ENCODE measurements at regions not wholly inside any gene's neighbourhood (a gene's known extent, or its start where the extent isn't known, plus 50 kb on each side); places are given as distances from the start of the nearest gene placed in this dataset.
"Not testable (repeated sequence)": the region's sequence is repeated elsewhere in the genome, so short reads cannot be mapped to it uniquely, and the experiment has no call there.

- H3K27ac Mint-ChIP-seq; DNase-seq (ENCODE audit: low spot score); H3K4me1 Mint-ChIP-seq (ENCODE audit: low read depth); H3K4me3 Mint-ChIP-seq; H3K27me3 Mint-ChIP-seq (ENCODE audit: insufficient read depth); H3K9me3 Mint-ChIP-seq; intact Hi-C loops (cut with micrococcal nuclease); H3K36me3 Mint-ChIP-seq (ENCODE audit: low read depth): not testable (repeated sequence)
Observed at GRCh38 chr10:78681986-78682385, 386.8 kb upstream of the ZMIZ1 start.

DNA sequence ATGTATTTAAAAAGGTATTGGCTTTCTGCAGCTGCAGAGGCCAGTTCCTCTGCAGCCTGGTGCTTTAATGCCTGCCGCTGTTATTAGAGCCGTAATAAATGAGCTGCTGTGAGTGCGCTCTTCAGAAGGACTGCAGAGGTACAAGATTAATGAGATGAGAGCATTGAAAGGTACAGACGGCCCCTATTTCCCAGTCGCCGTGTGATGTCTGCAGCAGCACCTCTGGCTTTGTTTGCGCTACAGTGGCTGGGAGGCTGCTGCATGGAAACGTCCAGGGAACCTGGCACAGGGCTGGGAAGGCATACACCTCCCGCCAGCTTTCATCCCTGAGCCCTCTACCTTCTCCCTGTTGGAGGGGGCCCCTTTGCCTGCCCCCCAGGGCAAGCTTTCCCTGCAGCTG is 383.8 kb upstream of the ZMIZ1 start:
- no peaks in the 10 kb centered on the region for H3K4me1 Mint-ChIP-seq (ENCODE audit: low read depth)
- no peak for DNase-seq (ENCODE audit: low spot score)

GRCh38 chr10:78685466-78686103 is 383.2 kb upstream of the ZMIZ1 start:
- no peak for DNase-seq (ENCODE audit: low spot score)
- Mint-ChIP-seq H3K4me3 (no peak overlapping the region), H3K4me1 (ENCODE audit: low read depth) (no peaks in the 10 kb centered on the region), H3K9me3 (no peaks in the 10 kb centered on the region), H3K36me3 (ENCODE audit: low read depth) (no peaks in the 10 kb centered on the region), H3K27ac (no peak overlapping the region), H3K27me3 (ENCODE audit: insufficient read depth) (no peaks in the 10 kb centered on the region)
- intact Hi-C loops (cut with micrococcal nuclease) = no loop called here

More for the DNA sequence above, 383.8 kb upstream of the ZMIZ1 start:
- Mint-ChIP-seq H3K36me3 (ENCODE audit: low read depth) (no peaks in the 10 kb centered on the region), H3K27me3 (ENCODE audit: insufficient read depth) (no peaks in the 10 kb centered on the region), H3K4me3 (no peak overlapping the region), H3K9me3 (no peaks in the 10 kb centered on the region), H3K27ac (no peak overlapping the region)
- intact Hi-C loops (cut with micrococcal nuclease) = no loop called here

DNA sequence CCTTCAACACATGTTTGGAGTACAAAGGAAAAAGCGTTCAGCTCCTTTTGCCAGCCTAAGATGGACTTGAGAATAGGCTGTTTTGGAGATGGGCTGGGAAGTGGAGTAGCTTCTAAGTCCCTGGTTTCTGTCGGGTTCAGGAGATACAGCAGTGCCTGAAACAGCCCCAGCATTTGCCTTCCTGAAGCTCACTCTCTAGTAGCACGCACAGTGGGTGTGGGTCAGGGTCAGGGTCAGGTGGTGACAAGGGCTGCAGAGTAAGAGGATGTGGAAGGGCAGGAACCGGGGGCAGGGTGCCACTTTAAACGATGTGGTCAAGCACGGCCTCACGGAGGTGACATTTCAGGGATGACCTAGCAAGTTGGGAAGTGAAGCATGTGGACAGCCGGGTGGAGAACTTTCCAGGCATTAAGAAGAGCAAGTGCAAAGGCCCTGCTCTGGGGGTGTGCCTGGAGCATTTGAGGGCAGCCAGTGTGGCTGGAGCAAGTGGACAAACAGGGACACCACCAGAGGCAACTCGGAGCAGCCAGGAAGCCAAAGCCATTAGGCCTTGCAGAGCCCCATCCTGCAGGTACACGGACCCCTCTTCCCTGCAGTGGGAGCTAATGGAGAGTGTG is 382.2 kb upstream of the ZMIZ1 start:
- no peak for DNase-seq (ENCODE audit: low spot score)
- H3K4me3 Mint-ChIP-seq = no peak overlapping the region
- H3K4me1 Mint-ChIP-seq (ENCODE audit: low read depth) = no peaks in the 10 kb centered on the region
- no peak overlapping the region for H3K27ac Mint-ChIP-seq
- intact Hi-C loops (cut with micrococcal nuclease) = no loop called here
- H3K27me3 Mint-ChIP-seq (ENCODE audit: insufficient read depth) = no peaks in the 10 kb centered on the region
- no peaks in the 10 kb centered on the region for H3K36me3 Mint-ChIP-seq (ENCODE audit: low read depth)
- no peaks in the 10 kb centered on the region for H3K9me3 Mint-ChIP-seq

DNA sequence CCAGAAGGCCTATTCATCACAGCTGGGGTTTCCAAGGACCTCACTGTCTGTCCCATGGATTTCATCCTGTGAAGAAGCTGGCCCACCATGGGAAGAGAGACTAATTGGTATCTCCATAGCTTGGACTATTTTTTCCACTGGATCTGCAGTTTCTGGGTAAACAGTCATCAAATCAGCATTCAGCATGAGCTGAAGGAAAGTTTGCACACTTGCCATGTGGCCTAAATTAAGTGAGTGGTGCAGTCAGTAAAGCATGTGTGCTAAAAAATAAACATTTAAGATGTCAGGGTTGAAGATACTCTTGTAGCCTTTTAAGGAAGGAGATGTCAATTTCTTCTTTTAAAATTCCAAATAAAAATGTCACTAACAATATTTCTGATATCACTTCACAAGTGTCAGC is 381.1 kb upstream of the ZMIZ1 start:
- no peak overlapping the region for H3K27ac Mint-ChIP-seq
- no peaks in the 10 kb centered on the region for H3K4me1 Mint-ChIP-seq (ENCODE audit: low read depth)
- H3K4me3 Mint-ChIP-seq = no peak overlapping the region

DNA sequence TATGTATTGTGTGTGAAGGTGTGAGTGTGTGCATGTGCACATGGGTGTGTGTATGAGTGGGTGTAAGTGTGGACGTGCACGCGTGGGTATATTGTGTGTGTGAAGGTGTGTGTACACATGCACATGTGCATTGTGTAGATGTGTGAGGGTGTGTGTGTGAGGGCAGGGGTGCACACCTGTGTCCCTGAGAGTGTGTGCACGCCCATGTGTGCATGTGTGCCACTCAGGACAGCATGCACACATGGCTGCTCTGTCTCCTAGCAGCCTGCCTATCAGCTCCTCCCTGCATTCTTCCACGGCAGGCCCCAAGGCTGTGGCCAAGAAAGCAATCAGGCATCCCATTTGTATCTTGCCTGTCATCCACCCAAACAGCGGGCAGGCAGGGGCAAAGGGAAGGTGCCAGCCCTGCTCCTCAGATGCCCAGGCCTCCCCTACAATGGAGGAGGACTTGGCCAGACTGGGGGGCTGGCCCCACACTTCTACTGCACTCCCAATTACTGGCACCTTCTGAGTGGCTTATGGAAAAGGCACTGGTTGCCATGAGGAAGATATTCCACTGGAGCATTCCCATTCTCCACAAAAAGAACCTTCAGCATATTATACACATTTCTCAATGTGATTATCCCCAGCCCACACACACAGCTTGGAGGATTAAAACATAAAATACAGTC is 380.4 kb upstream of the ZMIZ1 start:
- no peak for DNase-seq (ENCODE audit: low spot score)
- intact Hi-C loops (cut with micrococcal nuclease) = no loop called here
- H3K27ac Mint-ChIP-seq = no peak overlapping the region

More for the DNA sequence above, 381.1 kb upstream of the ZMIZ1 start:
- H3K27me3 Mint-ChIP-seq (ENCODE audit: insufficient read depth) = no peaks in the 10 kb centered on the region
- no peaks in the 10 kb centered on the region for H3K9me3 Mint-ChIP-seq
- H3K36me3 Mint-ChIP-seq (ENCODE audit: low read depth) = no peaks in the 10 kb centered on the region
- intact Hi-C loops (cut with micrococcal nuclease) = no loop called here
- no peak for DNase-seq (ENCODE audit: low spot score)

GRCh38 chr10:78688901-78689583 is 379.7 kb upstream of the ZMIZ1 start:
- no peaks in the 10 kb centered on the region for H3K36me3 Mint-ChIP-seq (ENCODE audit: low read depth)
- peaks cover under 1% of the 10 kb centered on the region for H3K27me3 Mint-ChIP-seq (ENCODE audit: insufficient read depth)
- no peaks in the 10 kb centered on the region for H3K9me3 Mint-ChIP-seq
- no peak for DNase-seq (ENCODE audit: low spot score)
- no peaks in the 10 kb centered on the region for H3K4me1 Mint-ChIP-seq (ENCODE audit: low read depth)
- H3K27ac Mint-ChIP-seq = no peak overlapping the region
- H3K4me3 Mint-ChIP-seq = no peak overlapping the region
- intact Hi-C loops (cut with micrococcal nuclease) = no loop called here

More for the DNA sequence above, 380.4 kb upstream of the ZMIZ1 start:
- no peaks in the 10 kb centered on the region for H3K36me3 Mint-ChIP-seq (ENCODE audit: low read depth)
- H3K4me3 Mint-ChIP-seq = no peak overlapping the region
- H3K9me3 Mint-ChIP-seq = no peaks in the 10 kb centered on the region
- H3K27me3 Mint-ChIP-seq (ENCODE audit: insufficient read depth) = no peaks in the 10 kb centered on the region
- no peaks in the 10 kb centered on the region for H3K4me1 Mint-ChIP-seq (ENCODE audit: low read depth)

- intact Hi-C loops (cut with micrococcal nuclease) = no loop called here
- no peak overlapping the region for H3K27ac Mint-ChIP-seq
- no peaks in the 10 kb centered on the region for H3K9me3 Mint-ChIP-seq
- peaks cover 2% of the 10 kb centered on the region for H3K27me3 Mint-ChIP-seq (ENCODE audit: insufficient read depth)
- DNase-seq (ENCODE audit: low spot score) = no peak
- no peaks in the 10 kb centered on the region for H3K4me1 Mint-ChIP-seq (ENCODE audit: low read depth)
- no peak overlapping the region for H3K4me3 Mint-ChIP-seq
- H3K36me3 Mint-ChIP-seq (ENCODE audit: low read depth) = no peaks in the 10 kb centered on the region
Observed at GRCh38 chr10:78689584-78689935, 379.2 kb upstream of the ZMIZ1 start.

DNA sequence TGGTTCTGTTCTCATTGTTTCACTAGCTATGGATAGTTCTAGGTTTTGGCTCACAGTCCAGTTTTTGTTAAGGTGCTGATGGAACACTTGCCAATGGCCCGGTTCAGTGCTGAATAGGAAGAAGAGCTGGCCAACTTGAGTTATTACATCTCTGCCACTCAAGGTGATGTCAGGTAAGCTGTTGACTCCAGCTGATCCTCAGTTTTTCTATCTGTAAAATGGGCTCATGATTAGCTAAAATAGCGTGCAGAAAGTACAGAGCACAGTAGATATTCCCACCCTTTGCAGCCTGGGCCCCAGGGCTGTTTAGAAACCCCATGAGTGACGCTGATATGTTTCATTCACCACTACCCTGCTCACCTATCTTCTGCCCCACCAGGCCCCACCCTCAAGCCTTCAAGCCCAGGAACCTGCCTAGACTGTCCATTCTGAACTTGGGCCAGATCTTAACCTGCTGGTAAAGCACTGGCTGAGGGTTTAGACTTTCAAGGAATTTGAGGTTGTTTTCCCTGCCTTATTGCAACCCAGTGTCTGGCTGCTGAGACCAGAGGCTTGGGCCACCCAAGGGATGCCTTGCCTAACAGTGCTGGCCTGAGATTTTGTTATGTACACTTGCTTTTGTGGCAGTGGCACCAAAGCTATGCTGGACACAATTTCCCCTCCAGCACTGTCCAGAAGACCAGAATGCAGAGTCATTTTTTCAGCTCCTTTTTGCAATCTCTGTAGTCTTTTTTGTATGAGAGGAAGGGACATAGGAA is 378.2 kb upstream of the ZMIZ1 start:
- Mint-ChIP-seq H3K27me3 (ENCODE audit: insufficient read depth) (peaks cover 2% of the 10 kb centered on the region), H3K4me3 (no peak overlapping the region), H3K27ac (no peak overlapping the region), H3K36me3 (ENCODE audit: low read depth) (no peaks in the 10 kb centered on the region), H3K4me1 (ENCODE audit: low read depth) (no peaks in the 10 kb centered on the region), H3K9me3 (no peaks in the 10 kb centered on the region)
- intact Hi-C loops (cut with micrococcal nuclease) = no loop called here
- DNase-seq (ENCODE audit: low spot score) = no peak

DNA sequence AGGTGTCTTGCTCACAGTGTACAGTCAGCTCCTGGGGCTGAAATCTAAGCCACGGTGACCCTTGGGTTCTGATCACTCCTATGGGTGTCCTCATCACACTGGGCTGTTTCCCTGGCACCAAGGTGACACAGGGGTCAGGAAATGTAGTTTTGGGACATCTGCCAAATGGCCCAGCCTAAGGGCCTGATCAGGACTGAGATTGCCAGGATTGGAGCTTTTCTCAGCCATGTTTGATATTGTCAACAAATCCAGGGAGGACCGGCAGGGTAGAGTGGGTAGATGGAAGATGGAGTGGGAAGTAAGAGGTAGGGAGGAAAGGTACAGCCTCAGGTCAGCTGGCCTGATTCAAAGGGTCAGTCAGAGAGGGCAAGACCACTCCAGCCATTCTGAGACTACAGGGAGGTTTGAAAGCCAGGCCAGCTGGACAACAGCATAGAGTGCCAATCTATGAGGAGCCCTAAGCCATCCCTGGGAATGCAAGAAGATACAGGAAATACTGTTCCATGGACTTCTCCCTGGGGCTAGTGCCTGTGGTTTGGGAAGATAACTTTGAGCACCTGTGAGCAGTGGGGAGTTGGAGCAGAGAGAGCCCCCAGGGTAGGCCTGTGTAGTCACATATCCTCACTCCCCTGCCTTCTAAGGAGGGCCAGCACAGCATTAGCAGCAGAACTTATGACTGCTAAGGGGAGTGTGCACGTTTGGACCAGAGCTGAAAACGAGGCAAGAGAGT is 377.3 kb upstream of the ZMIZ1 start:
- Mint-ChIP-seq H3K27ac (no peak overlapping the region), H3K9me3 (no peaks in the 10 kb centered on the region), H3K4me3 (no peak overlapping the region), H3K27me3 (ENCODE audit: insufficient read depth) (peaks cover 2% of the 10 kb centered on the region), H3K36me3 (ENCODE audit: low read depth) (no peaks in the 10 kb centered on the region), H3K4me1 (ENCODE audit: low read depth) (no peaks in the 10 kb centered on the region)
- intact Hi-C loops (cut with micrococcal nuclease) = no loop called here
- DNase-seq (ENCODE audit: low spot score) = no peak

GRCh38 chr10:78692071-78692470 is 376.7 kb upstream of the ZMIZ1 start:
- no peaks in the 10 kb centered on the region for H3K9me3 Mint-ChIP-seq
- H3K4me3 Mint-ChIP-seq = no peak overlapping the region
- no peak overlapping the region for H3K27ac Mint-ChIP-seq
- H3K4me1 Mint-ChIP-seq (ENCODE audit: low read depth) = no peaks in the 10 kb centered on the region
- no peak for DNase-seq (ENCODE audit: low spot score)
- H3K27me3 Mint-ChIP-seq (ENCODE audit: insufficient read depth) = peaks cover 2% of the 10 kb centered on the region
- intact Hi-C loops (cut with micrococcal nuclease) = no loop called here
- H3K36me3 Mint-ChIP-seq (ENCODE audit: low read depth) = no peaks in the 10 kb centered on the region

- H3K9me3 Mint-ChIP-seq = no peaks in the 10 kb centered on the region
- intact Hi-C loops (cut with micrococcal nuclease) = no loop called here
- no peaks in the 10 kb centered on the region for H3K4me1 Mint-ChIP-seq (ENCODE audit: low read depth)
- no peak overlapping the region for H3K4me3 Mint-ChIP-seq
- DNase-seq (ENCODE audit: low spot score) = no peak
- H3K27me3 Mint-ChIP-seq (ENCODE audit: insufficient read depth) = peaks cover 6% of the 10 kb centered on the region
- no peak overlapping the region for H3K27ac Mint-ChIP-seq
- H3K36me3 Mint-ChIP-seq (ENCODE audit: low read depth) = no peaks in the 10 kb centered on the region
Observed at GRCh38 chr10:78695846-78696245, 372.9 kb upstream of the ZMIZ1 start.

All from activated T-helper 1 cell treated with anti-CD3 and anti-CD28 coated beads, Interleukin-12 subunit alpha, Interleukin-12 subunit beta, Interleukin-2, Interleukin-4 antibody, amounts not matched to agents 30 ng/mL and 10 ng/mL and 1 ng/mL, durations not matched to agents 14 hours and 24 hours and 36 hours (primary cell).